Activated CD4-positive, alpha-beta memory T cell treated with anti-CD3 and anti-CD28 coated beads for 36 hours (primary cell): ENCODE measurements at regions not wholly inside any gene's neighbourhood (a gene's known extent, or its start where the extent isn't known, plus 50 kb on each side); places are given as distances from the start of the nearest gene placed in this dataset.
"Not testable (repeated sequence)": the region's sequence is repeated elsewhere in the genome, so short reads cannot be mapped to it uniquely, and the experiment has no call there.

Experiments
- CTCF ChIA-PET: fragments of 350-600 bp; sonication (Branson Sonifier 250); formaldehyde crosslinking; loops from one replicate; lab custom pipeline; 2021; ENCODE audit warnings: antibody characterized with exemption, inconsistent platforms; lab: Charles Lee
- POLR2A ChIA-PET: fragments of 350-600 bp; sonication (Branson Sonifier 250); formaldehyde crosslinking; loops from one replicate; lab custom pipeline; 2021; ENCODE audit warnings: antibody characterized with exemption; lab: Charles Lee
- DNase-seq: peaks from one replicate; pipeline ENCODE4 v3.0.0-alpha.2; 2020
- H3K27ac Mint-ChIP-seq: one replicate; pipeline ENCODE4 v1.8.0; 2021; ENCODE audit warnings: mixed read lengths
- H3K27me3 Mint-ChIP-seq: one replicate; pipeline ENCODE4 v1.8.0; 2021; ENCODE audit warnings: mixed read lengths
- H3K36me3 Mint-ChIP-seq: one replicate; pipeline ENCODE4 v1.8.0; 2021; ENCODE audit warnings: mixed read lengths
- H3K4me1 Mint-ChIP-seq: one replicate; pipeline ENCODE4 v1.8.0; 2021; ENCODE audit warnings: low read depth, mixed read lengths
- H3K4me3 Mint-ChIP-seq: one replicate; pipeline ENCODE4 v1.8.0; 2021; ENCODE audit warnings: mild to moderate bottlenecking, mixed read lengths
- H3K9me3 Mint-ChIP-seq: one replicate; pipeline ENCODE4 v1.8.0; 2021; ENCODE audit warnings: mixed read lengths
- intact Hi-C: fragments of 100-400 bp; cut with micrococcal nuclease; formaldehyde crosslinking; loops from one replicate; pipeline ENCODE4 v1.15.1; 2023

GRCh38 chr6:121917834-121918559 is 481.5 kb upstream of the HSF2 start:
- POLR2A ChIA-PET: no interaction called here
- no peak overlapping the region for H3K27ac Mint-ChIP-seq
- no peak overlapping the region for H3K4me3 Mint-ChIP-seq
- H3K27me3 Mint-ChIP-seq: peaks cover 1% of the 10 kb centered on the region
- peaks cover 4% of the 10 kb centered on the region for H3K9me3 Mint-ChIP-seq
- DNase-seq: no peak
- CTCF ChIA-PET: no interaction called here
- intact Hi-C loops: no loop called here
- H3K4me1 Mint-ChIP-seq: no peaks in the 10 kb centered on the region
- H3K36me3 Mint-ChIP-seq: no peaks in the 10 kb centered on the region

DNA sequence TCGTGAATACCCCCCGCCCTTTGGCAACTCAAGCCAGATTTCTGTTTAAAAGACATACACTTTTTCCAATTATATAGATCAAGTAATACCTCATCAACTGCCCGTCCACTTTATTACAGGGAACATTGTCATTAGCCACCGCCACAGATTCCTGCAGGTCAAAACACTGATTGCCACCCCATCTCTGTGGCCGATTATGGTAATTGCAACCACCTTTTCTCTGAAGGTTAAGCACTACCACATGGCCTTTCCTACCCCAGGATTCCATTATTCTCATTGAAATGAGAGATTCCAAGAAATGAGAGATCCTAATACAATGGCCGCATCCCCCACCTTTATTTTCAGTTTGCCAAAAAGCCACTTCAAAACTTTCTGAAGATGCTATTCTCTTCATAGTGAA is 478.8 kb upstream of the HSF2 start:
- H3K27me3 Mint-ChIP-seq: peaks cover 1% of the 10 kb centered on the region
- H3K9me3 Mint-ChIP-seq: no peaks in the 10 kb centered on the region
- CTCF ChIA-PET: no interaction called here
- H3K4me1 Mint-ChIP-seq: peaks cover 3% of the 10 kb centered on the region
- no peak for DNase-seq
- H3K36me3 Mint-ChIP-seq: no peaks in the 10 kb centered on the region
- no peak overlapping the region for H3K27ac Mint-ChIP-seq
- intact Hi-C loops: no loop called here
- H3K4me3 Mint-ChIP-seq: no peak overlapping the region
- POLR2A ChIA-PET: no interaction called here

- intact Hi-C loops: no loop called here
- peaks cover 3% of the 10 kb centered on the region for H3K4me1 Mint-ChIP-seq
- no peaks in the 10 kb centered on the region for H3K27me3 Mint-ChIP-seq
- H3K4me3 Mint-ChIP-seq: no peak overlapping the region
- no peaks in the 10 kb centered on the region for H3K9me3 Mint-ChIP-seq
- POLR2A ChIA-PET: no interaction called here
- H3K27ac Mint-ChIP-seq: no peak overlapping the region
- CTCF ChIA-PET: no interaction called here
- no peak for DNase-seq
- no peaks in the 10 kb centered on the region for H3K36me3 Mint-ChIP-seq
Observed at GRCh38 chr6:121925024-121925423, 474.4 kb upstream of the HSF2 start.

GRCh38 chr6:121925534-121926255 is 473.8 kb upstream of the HSF2 start:
- no peak for DNase-seq
- intact Hi-C loops: no loop called here

GRCh38 chr6:121929301-121929700 is 470.2 kb upstream of the HSF2 start:
- no peak overlapping the region for H3K27ac Mint-ChIP-seq
- no peak for DNase-seq
- intact Hi-C loops: no loop called here
- no peaks in the 10 kb centered on the region for H3K9me3 Mint-ChIP-seq
- POLR2A ChIA-PET: no interaction called here
- H3K4me3 Mint-ChIP-seq: no peak overlapping the region
- no peaks in the 10 kb centered on the region for H3K27me3 Mint-ChIP-seq
- peaks cover 3% of the 10 kb centered on the region for H3K4me1 Mint-ChIP-seq
- CTCF ChIA-PET: interaction anchor here (0.5 kb wide), 1 partner anchor 79 kb away, joined by 3 read pairs; no protein-coding TSS in a partner anchor
- H3K36me3 Mint-ChIP-seq: no peaks in the 10 kb centered on the region

More at GRCh38 chr6:121925534-121926255, 473.8 kb upstream of the HSF2 start:
- Mint-ChIP-seq H3K27ac (no peak overlapping the region), H3K4me3 (no peak overlapping the region), H3K4me1 (peaks cover 3% of the 10 kb centered on the region), H3K9me3 (no peaks in the 10 kb centered on the region), H3K36me3 (no peaks in the 10 kb centered on the region), H3K27me3 (no peaks in the 10 kb centered on the region)
- CTCF ChIA-PET: no interaction called here
- POLR2A ChIA-PET: no interaction called here

DNA sequence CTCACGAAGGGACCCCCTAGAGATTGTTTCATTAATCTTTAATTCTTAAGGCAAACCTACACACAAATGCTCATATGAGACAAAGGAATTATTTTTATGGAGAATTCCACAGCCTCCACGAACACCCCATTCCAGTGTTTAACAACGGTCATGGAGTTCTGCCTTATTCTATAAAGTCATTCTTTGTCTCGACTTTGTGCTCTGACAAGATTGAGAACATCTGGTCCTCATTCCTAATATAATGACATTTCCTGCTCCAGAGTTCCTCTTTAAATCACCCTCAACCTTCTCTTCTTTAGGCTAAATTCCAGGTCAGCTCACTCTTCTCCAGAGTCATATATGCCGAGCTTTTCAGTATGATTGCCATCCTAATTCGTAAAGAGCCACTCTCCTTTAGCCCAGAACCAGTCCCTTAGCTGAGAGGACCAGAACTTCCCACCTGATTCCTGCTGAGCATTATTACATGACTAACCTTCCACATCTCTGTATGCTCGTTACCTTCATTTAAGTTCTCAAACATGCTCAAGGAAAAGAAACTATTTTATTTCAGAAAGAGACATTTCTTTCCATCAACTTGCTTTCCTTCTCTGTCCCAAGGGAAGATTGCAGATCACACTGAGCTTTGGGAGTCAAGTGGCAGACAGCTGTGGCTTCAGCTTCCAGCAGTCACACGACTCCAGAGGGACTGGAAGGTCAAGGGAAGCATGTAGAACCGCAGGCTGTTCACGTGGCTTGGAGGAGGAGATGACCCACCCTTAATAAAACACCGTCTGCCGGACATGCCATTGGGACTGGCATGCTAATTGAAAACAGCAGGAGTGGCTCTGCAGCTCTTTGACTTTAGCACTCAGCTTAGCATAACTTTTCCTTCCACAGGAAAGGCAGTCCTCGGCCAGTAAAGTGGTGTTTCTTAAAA is 467.1 kb upstream of the HSF2 start:
- POLR2A ChIA-PET: no interaction called here
- Mint-ChIP-seq H3K9me3 (peaks cover 5% of the 10 kb centered on the region), H3K36me3 (no peaks in the 10 kb centered on the region), H3K27me3 (no peaks in the 10 kb centered on the region), H3K4me3 (no peak overlapping the region), H3K27ac (no peak overlapping the region), H3K4me1 (no peaks in the 10 kb centered on the region)
- intact Hi-C loops: no loop called here
- no peak for DNase-seq
- CTCF ChIA-PET: no interaction called here

DNA sequence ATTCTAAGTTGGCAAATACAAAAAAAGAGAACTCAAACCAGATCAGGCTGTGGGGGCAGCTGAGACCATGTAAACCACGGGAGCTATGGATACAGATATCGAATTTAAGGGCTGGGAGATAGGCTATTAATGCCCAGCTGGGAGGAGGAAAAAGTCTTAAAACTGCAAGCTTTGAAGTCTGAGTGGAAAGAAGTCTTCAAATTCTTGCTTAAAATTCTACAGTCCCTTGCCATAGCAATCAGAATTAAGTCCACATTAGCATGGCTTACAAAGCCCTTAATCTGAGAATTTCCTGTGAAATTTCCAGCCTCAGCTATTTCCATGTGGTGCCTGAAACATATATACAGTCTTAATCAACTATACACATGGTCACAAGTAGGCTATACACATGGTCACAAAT is 465.0 kb upstream of the HSF2 start:
- Mint-ChIP-seq H3K4me3 (no peak overlapping the region), H3K27ac (no peak overlapping the region), H3K9me3 (peaks cover 13% of the 10 kb centered on the region), H3K27me3 (no peaks in the 10 kb centered on the region), H3K36me3 (no peaks in the 10 kb centered on the region), H3K4me1 (no peaks in the 10 kb centered on the region)
- POLR2A ChIA-PET: no interaction called here
- DNase-seq: no peak
- CTCF ChIA-PET: interaction anchor here (0.7 kb wide), 1 partner anchor 1693 kb away, joined by 3 read pairs; no protein-coding TSS in a partner anchor
- intact Hi-C loops: no loop called here

DNA sequence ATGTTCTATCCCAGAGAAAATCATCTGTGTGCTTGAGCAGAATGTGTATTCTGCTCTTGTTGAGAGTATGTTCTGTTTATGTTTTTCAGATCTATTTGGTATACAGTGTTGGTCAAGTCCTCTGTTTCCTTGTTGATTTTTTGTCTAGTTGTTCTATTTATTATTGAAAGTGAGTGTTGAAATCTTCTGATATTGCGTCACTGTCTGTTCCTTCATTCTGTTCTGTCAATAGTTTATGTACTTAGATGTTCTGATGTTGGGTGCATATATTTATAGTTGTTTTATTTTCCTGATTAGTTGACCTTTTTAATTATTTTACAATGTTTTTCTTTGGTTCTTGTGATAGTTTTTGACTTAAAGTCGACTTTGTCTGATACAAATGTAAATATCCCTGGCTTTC is 458.7 kb upstream of the HSF2 start:
- Mint-ChIP-seq H3K27me3 (no peaks in the 10 kb centered on the region), H3K27ac (no peak overlapping the region), H3K4me3 (no peak overlapping the region), H3K4me1 (no peaks in the 10 kb centered on the region), H3K36me3 (no peaks in the 10 kb centered on the region), H3K9me3 (peaks cover 21% of the 10 kb centered on the region)
- intact Hi-C loops: no loop called here
- ChIA-PET CTCF (no interaction called here), POLR2A (no interaction called here)
- DNase-seq: no peak

DNA sequence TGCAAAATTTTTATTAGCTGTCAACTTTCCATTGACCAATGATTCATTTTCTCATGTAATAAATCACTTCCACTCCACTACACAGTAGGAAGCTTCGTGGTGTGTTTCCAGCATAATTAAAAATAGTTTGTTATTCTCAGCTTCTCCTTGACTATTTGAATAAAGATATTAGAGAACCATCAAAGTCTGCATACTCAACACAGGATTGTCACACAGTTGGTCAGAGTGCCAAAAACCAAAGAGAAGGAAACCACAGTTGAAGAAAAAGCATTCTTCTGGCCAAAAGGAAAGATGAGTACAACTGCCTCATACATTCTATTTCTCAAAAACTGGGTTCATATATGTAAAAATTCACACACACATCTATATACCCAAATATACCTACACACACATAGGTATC is 455.1 kb upstream of the HSF2 start:
- intact Hi-C loops: no loop called here
- no peak for DNase-seq
- no peak overlapping the region for H3K27ac Mint-ChIP-seq
- H3K27me3 Mint-ChIP-seq: no peaks in the 10 kb centered on the region
- H3K36me3 Mint-ChIP-seq: no peaks in the 10 kb centered on the region
- H3K9me3 Mint-ChIP-seq: peaks cover 13% of the 10 kb centered on the region
- H3K4me1 Mint-ChIP-seq: no peaks in the 10 kb centered on the region
- CTCF ChIA-PET: no interaction called here
- POLR2A ChIA-PET: no interaction called here
- H3K4me3 Mint-ChIP-seq: no peak overlapping the region

DNA sequence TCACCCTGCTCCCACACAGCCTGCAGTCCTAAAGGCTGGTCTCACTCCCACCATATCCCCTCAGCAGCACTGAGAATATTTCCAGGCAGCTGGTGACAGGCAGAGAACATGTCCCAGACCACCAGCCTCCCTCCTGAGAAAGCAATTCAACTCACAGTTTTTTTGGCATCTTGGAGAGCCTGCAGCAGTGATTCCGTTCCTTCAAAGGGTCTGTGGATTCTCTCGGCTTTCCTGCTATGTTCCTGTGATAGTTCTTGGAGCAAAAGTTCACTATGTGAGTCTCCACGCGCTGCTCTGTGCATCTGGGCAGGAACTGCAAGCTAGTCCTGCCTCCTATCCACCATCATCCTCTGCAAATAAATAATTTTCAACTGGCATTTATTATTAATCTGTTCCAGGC is 448.3 kb upstream of the HSF2 start:
- DNase-seq: no peak
- Mint-ChIP-seq H3K27me3 (no peaks in the 10 kb centered on the region), H3K9me3 (peaks cover 3% of the 10 kb centered on the region), H3K4me1 (no peaks in the 10 kb centered on the region), H3K36me3 (no peaks in the 10 kb centered on the region), H3K4me3 (no peak overlapping the region), H3K27ac (no peak overlapping the region)
- intact Hi-C loops: no loop called here
- ChIA-PET POLR2A (no interaction called here), CTCF (no interaction called here)

GRCh38 chr6:121951918-121952379 is 447.5 kb upstream of the HSF2 start:
- Mint-ChIP-seq H3K27me3 (no peaks in the 10 kb centered on the region), H3K9me3 (peaks cover 4% of the 10 kb centered on the region), H3K4me1 (no peaks in the 10 kb centered on the region), H3K4me3 (no peak overlapping the region), H3K27ac (no peak overlapping the region), H3K36me3 (no peaks in the 10 kb centered on the region)
- DNase-seq: no peak
- intact Hi-C loops: no loop called here
- POLR2A ChIA-PET: no interaction called here
- CTCF ChIA-PET: no interaction called here

- intact Hi-C loops, H3K27me3 Mint-ChIP-seq, H3K27ac Mint-ChIP-seq, POLR2A ChIA-PET, H3K9me3 Mint-ChIP-seq, DNase-seq, H3K4me1 Mint-ChIP-seq, CTCF ChIA-PET, H3K36me3 Mint-ChIP-seq, H3K4me3 Mint-ChIP-seq: not testable (repeated sequence)
Observed at GRCh38 chr6:121955401-121955800, 444.1 kb upstream of the HSF2 start.
